Muscle layer of colon (tissue), 2 donors: ENCODE measurements at regions not wholly inside any gene's neighbourhood (a gene's known extent, or its start where the extent isn't known, plus 50 kb on each side); places are given as distances from the start of the nearest gene placed in this dataset.

Source experiments
- H3K27ac ChIP-seq: one replicate; pipeline ENCODE4 v1.7.0; 2013; ENCODE audit warnings: low read depth, mild to moderate bottlenecking, low read length, moderate library complexity
- H3K27me3 ChIP-seq, 2 donors: one replicate each; pipeline ENCODE4 v1.7.0; 2013; ENCODE audit warnings: low read length in 2 of 2, mild to moderate bottlenecking in 2 of 2; ENCODE audit not compliant: insufficient read depth in 2 of 2, control insufficient read depth in 1 of 2
- H3K36me3 ChIP-seq: one replicate; pipeline ENCODE4 v1.7.0; 2013; ENCODE audit warnings: mild to moderate bottlenecking, low read length; ENCODE audit not compliant: insufficient read depth
- H3K4me1 ChIP-seq: one replicate; pipeline ENCODE4 v1.7.0; 2013; ENCODE audit warnings: mild to moderate bottlenecking, low read length; ENCODE audit not compliant: insufficient read depth
- H3K4me3 ChIP-seq, 2 donors: one replicate each; pipeline ENCODE4 v1.7.0; 2013; ENCODE audit warnings: low read length in 2 of 2, low read depth in 1 of 2, mild to moderate bottlenecking in 1 of 2, moderate library complexity in 1 of 2
- H3K9ac ChIP-seq: one replicate; pipeline ENCODE4 v1.7.0; 2013; ENCODE audit warnings: low read length
- H3K9me3 ChIP-seq: one replicate; pipeline ENCODE4 v1.7.0; 2013; ENCODE audit warnings: mild to moderate bottlenecking, low read length
- donor health status: abdominal sarcoma.
- donor health status: Adenocarcinoma of cecum.

- Histone ChIP-seq H3K4me1 (no peaks in the 10 kb centered on the region), H3K9me3 (no peaks in the 10 kb centered on the region), H3K9ac (no peak overlapping the region), H3K27me3 (no peaks in the 10 kb centered on the region), H3K27ac (no peak overlapping the region), H3K36me3 (no peaks in the 10 kb centered on the region), H3K4me3 (no peak overlapping the region)
Observed at GRCh38 chr4:156344397-156344796, 390.7 kb upstream of the CTSO start.

- no peak overlapping the region for H3K27ac ChIP-seq
- H3K4me1 ChIP-seq = no peaks in the 10 kb centered on the region
- no peak overlapping the region for H3K9ac ChIP-seq
- no peaks in the 10 kb centered on the region for H3K36me3 ChIP-seq
- H3K27me3 ChIP-seq = no peaks in the 10 kb centered on the region
- no peak overlapping the region for H3K4me3 ChIP-seq
- no peaks in the 10 kb centered on the region for H3K9me3 ChIP-seq
Observed at GRCh38 chr4:156336511-156336910, 382.8 kb upstream of the CTSO start.

- H3K36me3 ChIP-seq = no peaks in the 10 kb centered on the region
Observed at GRCh38 chr4:156335721-156336120, 382.1 kb upstream of the CTSO start.

GRCh38 chr4:156330436-156331031 is 376.9 kb upstream of the CTSO start:
- H3K27ac ChIP-seq = no peak overlapping the region

More at GRCh38 chr4:156335721-156336120, 382.1 kb upstream of the CTSO start:
- Histone ChIP-seq H3K4me3 (no peak overlapping the region), H3K27me3 (no peaks in the 10 kb centered on the region), H3K4me1 (no peaks in the 10 kb centered on the region), H3K9me3 (no peaks in the 10 kb centered on the region), H3K27ac (no peak overlapping the region), H3K9ac (no peak overlapping the region)

GRCh38 chr4:156329779-156330178 is 376.1 kb upstream of the CTSO start:
- no peak overlapping the region for H3K4me3 ChIP-seq
- no peaks in the 10 kb centered on the region for H3K27me3 ChIP-seq
- no peak overlapping the region for H3K27ac ChIP-seq
- no peak overlapping the region for H3K9ac ChIP-seq
- no peaks in the 10 kb centered on the region for H3K36me3 ChIP-seq
- H3K9me3 ChIP-seq = no peaks in the 10 kb centered on the region
- peaks cover 13% of the 10 kb centered on the region for H3K4me1 ChIP-seq

More at GRCh38 chr4:156330436-156331031, 376.9 kb upstream of the CTSO start:
- Histone ChIP-seq H3K9ac (no peak overlapping the region), H3K4me1 (peaks cover 13% of the 10 kb centered on the region), H3K36me3 (no peaks in the 10 kb centered on the region), H3K4me3 (no peak overlapping the region), H3K27me3 (no peaks in the 10 kb centered on the region), H3K9me3 (no peaks in the 10 kb centered on the region)

- Histone ChIP-seq H3K36me3 (no peaks in the 10 kb centered on the region), H3K9me3 (no peaks in the 10 kb centered on the region), H3K4me1 (peaks cover 13% of the 10 kb centered on the region), H3K9ac (no peak overlapping the region), H3K27ac (no peak overlapping the region), H3K27me3 (no peaks in the 10 kb centered on the region), H3K4me3 (no peak overlapping the region)
Observed at GRCh38 chr4:156328882-156329281, 375.2 kb upstream of the CTSO start.

- Histone ChIP-seq H3K4me3 (no peak overlapping the region), H3K4me1 (peaks cover 13% of the 10 kb centered on the region), H3K9ac (no peak overlapping the region), H3K9me3 (no peaks in the 10 kb centered on the region), H3K36me3 (no peaks in the 10 kb centered on the region), H3K27me3 (no peaks in the 10 kb centered on the region), H3K27ac (no peak overlapping the region)
Observed at GRCh38 chr4:156326246-156326645, 372.6 kb upstream of the CTSO start.

GRCh38 chr4:156322592-156322991 is 368.9 kb upstream of the CTSO start:
- no peak overlapping the region for H3K9ac ChIP-seq
- no peak overlapping the region for H3K27ac ChIP-seq
- peaks cover 5% of the 10 kb centered on the region for H3K4me1 ChIP-seq
- no peaks in the 10 kb centered on the region for H3K36me3 ChIP-seq
- no peaks in the 10 kb centered on the region for H3K9me3 ChIP-seq
- no peak overlapping the region for H3K4me3 ChIP-seq
- H3K27me3 ChIP-seq = no peaks in the 10 kb centered on the region

- Histone ChIP-seq H3K9ac (no peak overlapping the region), H3K9me3 (no peaks in the 10 kb centered on the region), H3K27me3 (no peaks in the 10 kb centered on the region), H3K36me3 (no peaks in the 10 kb centered on the region), H3K4me3 (no peak overlapping the region), H3K4me1 (peaks cover 5% of the 10 kb centered on the region), H3K27ac (no peak overlapping the region)
Observed at GRCh38 chr4:156321203-156321602, 367.5 kb upstream of the CTSO start.

- no peaks in the 10 kb centered on the region for H3K27me3 ChIP-seq
- H3K9ac ChIP-seq = no peak overlapping the region
- peaks cover 10% of the 10 kb centered on the region for H3K4me1 ChIP-seq
- no peak overlapping the region for H3K27ac ChIP-seq
- H3K36me3 ChIP-seq = no peaks in the 10 kb centered on the region
- H3K9me3 ChIP-seq = no peaks in the 10 kb centered on the region
- H3K4me3 ChIP-seq = no peak overlapping the region
Observed at GRCh38 chr4:156313497-156313896, 359.8 kb upstream of the CTSO start.

GRCh38 chr4:156312261-156312847 is 358.7 kb upstream of the CTSO start:
- H3K9ac ChIP-seq = no peak overlapping the region
- no peak overlapping the region for H3K4me3 ChIP-seq
- H3K27me3 ChIP-seq = no peaks in the 10 kb centered on the region
- no peak overlapping the region for H3K27ac ChIP-seq
- H3K9me3 ChIP-seq = no peaks in the 10 kb centered on the region
- H3K4me1 ChIP-seq = peaks cover 10% of the 10 kb centered on the region
- no peaks in the 10 kb centered on the region for H3K36me3 ChIP-seq

GRCh38 chr4:156309031-156309430 is 355.4 kb upstream of the CTSO start:
- H3K9ac ChIP-seq = no peak overlapping the region
- peaks cover 25% of the 10 kb centered on the region for H3K4me1 ChIP-seq
- no peaks in the 10 kb centered on the region for H3K36me3 ChIP-seq
- H3K27me3 ChIP-seq = no peaks in the 10 kb centered on the region
- no peak overlapping the region for H3K27ac ChIP-seq
- no peak overlapping the region for H3K4me3 ChIP-seq
- no peaks in the 10 kb centered on the region for H3K9me3 ChIP-seq
